MCF 10A (cell line): ENCODE measurements at regions not wholly inside any gene's neighbourhood (a gene's known extent, or its start where the extent isn't known, plus 50 kb on each side); places are given as distances from the start of the nearest gene placed in this dataset.

Source experiments
- BruUV-seq: library from RNA; stranded (reverse); fragments of 400-500 nt; replicated peaks from 2 replicates; lab custom pipeline; 2021; lab: Mats Ljungman, UMichigan
- CTCF ChIA-PET: fragments of 300-600 bp; sonication (Branson Sonifier 250); formaldehyde crosslinking; extraction: SDS; loops from one replicate; lab custom pipeline; 2021; ENCODE audit warnings: antibody characterized with exemption, inconsistent platforms; lab: Yijun Ruan, JAX
- POLR2A ChIA-PET: fragments of 300-600, 350-650 bp; sonication (Branson Sonifier 250); formaldehyde crosslinking; extraction: SDS; loops from one replicate; lab custom pipeline; 2020; ENCODE audit warnings: antibody characterized with exemption, inconsistent platforms; lab: Yijun Ruan, JAX
- DNase-seq: peaks from one replicate; pipeline ENCODE4 v3.0.0-alpha.2; 2018; ENCODE audit not compliant: unreplicated experiment
- H3K27ac Mint-ChIP-seq: one replicate; pipeline ENCODE4 v1.8.0; 2022; ENCODE audit warnings: mild to moderate bottlenecking, low read depth, mixed read lengths; ENCODE audit not compliant: unreplicated experiment
- H3K27me3 Mint-ChIP-seq: one replicate; pipeline ENCODE4 v1.8.0; 2022; ENCODE audit warnings: mixed read lengths; ENCODE audit not compliant: insufficient read depth, unreplicated experiment
- H3K36me3 Mint-ChIP-seq: one replicate; pipeline ENCODE4 v1.8.0; 2022; ENCODE audit warnings: mild to moderate bottlenecking, moderate library complexity, mixed read lengths; ENCODE audit not compliant: insufficient read depth, unreplicated experiment
- H3K4me1 Mint-ChIP-seq: one replicate; pipeline ENCODE4 v1.8.0; 2022; ENCODE audit warnings: mixed read lengths; ENCODE audit not compliant: insufficient read depth, unreplicated experiment
- H3K4me3 Mint-ChIP-seq: one replicate; pipeline ENCODE4 v1.8.0; 2022; ENCODE audit warnings: mild to moderate bottlenecking, moderate library complexity, mixed read lengths; ENCODE audit not compliant: unreplicated experiment
- H3K9me3 Mint-ChIP-seq: one replicate; pipeline ENCODE4 v1.8.0; 2022; ENCODE audit warnings: mixed read lengths; ENCODE audit not compliant: unreplicated experiment
- intact Hi-C: fragments of 100-400 bp; cut with micrococcal nuclease; formaldehyde crosslinking; loops from 2 replicates; pipeline ENCODE4 v1.14.1; 2022
- TF ChIP-seq, protein P1 (sequence below): fragments of 200-600 bp; IDR thresholded peaks from one replicate; pipeline ENCODE4 v1.8.0; 2022; ENCODE audit warnings: antibody characterized with exemption, mild to moderate bottlenecking; ENCODE audit not compliant: unreplicated experiment

DNA sequence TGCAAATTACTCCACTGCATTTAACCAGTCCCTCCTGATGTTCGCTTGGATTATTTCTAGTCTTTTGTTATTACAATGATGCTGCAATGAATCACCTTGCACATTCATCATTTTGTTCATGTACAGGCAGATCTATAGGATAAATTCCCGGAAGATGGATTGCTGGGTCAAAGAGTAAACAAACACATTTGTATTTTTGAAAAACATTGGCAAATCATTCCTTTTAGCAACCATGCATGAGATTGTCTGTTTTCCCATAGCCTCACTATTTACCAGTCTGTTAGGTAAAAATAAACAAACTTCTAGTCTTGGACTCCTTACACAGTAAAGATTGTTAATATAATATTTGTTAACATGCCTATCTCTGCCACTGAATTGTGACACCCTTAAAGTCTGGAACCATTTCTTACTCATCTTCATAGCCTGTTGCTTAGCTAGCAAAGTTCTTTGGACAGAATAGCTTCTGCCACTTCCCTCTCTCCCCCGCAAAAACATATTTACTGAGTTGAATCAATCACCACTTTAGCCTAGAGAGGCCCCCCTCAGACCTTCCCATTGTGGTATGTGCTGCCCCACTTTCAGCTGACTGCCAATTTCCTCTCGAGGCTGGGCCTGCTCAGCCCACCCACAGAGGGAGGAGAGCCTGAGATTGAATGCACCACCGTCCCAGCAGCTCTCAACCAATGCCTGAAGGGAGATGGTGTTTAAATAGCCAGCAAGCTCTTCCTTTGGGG lies 108.4 kb upstream of the ATXN3L start:
- H3K4me1 Mint-ChIP-seq: peaks cover 28% of the 10 kb centered on the region
- H3K36me3 Mint-ChIP-seq: no peaks in the 10 kb centered on the region
- peak; percentile 96 for DNase-seq
- ChIA-PET CTCF (interaction anchor here (0.5 to 4.0 kb wide), 7 partner anchors 12 to 482 kb away, joined by 3 to 19 read pairs (median 4); no protein-coding TSS in a partner anchor), POLR2A (interaction anchor here (0.6 to 3.3 kb wide), 11 partner anchors 10 to 453 kb away, joined by 3 to 18 read pairs (median 3); no protein-coding TSS in a partner anchor)
- H3K4me3 Mint-ChIP-seq: no peak overlapping the region
- intact Hi-C loops: loop anchor here (1.0 kb wide), 2 partner anchors 30 to 60 kb away; no protein-coding TSS in a partner anchor
- BruUV-seq: no TSS peak
- TF ChIP-seq, protein P1, sequence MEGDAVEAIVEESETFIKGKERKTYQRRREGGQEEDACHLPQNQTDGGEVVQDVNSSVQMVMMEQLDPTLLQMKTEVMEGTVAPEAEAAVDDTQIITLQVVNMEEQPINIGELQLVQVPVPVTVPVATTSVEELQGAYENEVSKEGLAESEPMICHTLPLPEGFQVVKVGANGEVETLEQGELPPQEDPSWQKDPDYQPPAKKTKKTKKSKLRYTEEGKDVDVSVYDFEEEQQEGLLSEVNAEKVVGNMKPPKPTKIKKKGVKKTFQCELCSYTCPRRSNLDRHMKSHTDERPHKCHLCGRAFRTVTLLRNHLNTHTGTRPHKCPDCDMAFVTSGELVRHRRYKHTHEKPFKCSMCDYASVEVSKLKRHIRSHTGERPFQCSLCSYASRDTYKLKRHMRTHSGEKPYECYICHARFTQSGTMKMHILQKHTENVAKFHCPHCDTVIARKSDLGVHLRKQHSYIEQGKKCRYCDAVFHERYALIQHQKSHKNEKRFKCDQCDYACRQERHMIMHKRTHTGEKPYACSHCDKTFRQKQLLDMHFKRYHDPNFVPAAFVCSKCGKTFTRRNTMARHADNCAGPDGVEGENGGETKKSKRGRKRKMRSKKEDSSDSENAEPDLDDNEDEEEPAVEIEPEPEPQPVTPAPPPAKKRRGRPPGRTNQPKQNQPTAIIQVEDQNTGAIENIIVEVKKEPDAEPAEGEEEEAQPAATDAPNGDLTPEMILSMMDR: no peak
- H3K27ac Mint-ChIP-seq: peak overlapping the region; percentile 37
- H3K9me3 Mint-ChIP-seq: no peaks in the 10 kb centered on the region
- H3K27me3 Mint-ChIP-seq: no peaks in the 10 kb centered on the region

DNA sequence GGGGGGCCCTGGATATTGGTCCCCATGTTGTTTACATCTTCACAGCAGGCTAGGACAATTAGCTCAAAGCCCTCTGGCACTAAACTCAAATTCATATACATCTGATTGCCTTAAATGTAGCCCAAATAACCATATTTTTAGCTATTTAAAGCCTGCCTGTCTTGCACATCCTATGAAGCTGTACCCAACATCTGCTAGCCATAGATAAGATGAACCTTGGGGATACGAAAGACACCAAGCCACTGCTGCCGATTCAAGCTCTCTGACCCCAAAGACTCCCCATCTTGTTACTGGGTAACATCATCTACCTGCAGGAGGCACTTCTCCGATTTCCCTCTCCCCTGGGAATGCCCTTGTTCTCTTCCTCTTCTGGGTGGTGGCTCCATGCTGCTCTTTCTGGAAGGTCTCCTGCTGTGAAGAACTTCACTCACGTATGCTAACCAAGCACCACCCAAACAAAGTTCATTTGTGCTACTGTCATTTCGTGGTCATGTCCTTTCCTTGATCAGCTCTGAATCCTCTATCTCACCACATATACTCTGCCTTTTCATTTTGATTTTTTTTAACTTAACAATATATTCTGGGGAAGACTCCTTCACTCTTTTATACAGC lies 107.7 kb upstream of the ATXN3L start:
- H3K27ac Mint-ChIP-seq: peak overlapping the region; percentile 37
- ChIA-PET POLR2A (interaction anchor here (0.6 to 3.3 kb wide), 9 partner anchors 10 to 452 kb away, joined by 3 to 18 read pairs (median 3); no protein-coding TSS in a partner anchor), CTCF (interaction anchor here (0.5 to 4.0 kb wide), 7 partner anchors 12 to 481 kb away, joined by 3 to 19 read pairs (median 3); no protein-coding TSS in a partner anchor)
- H3K9me3 Mint-ChIP-seq: no peaks in the 10 kb centered on the region
- intact Hi-C loops: loop anchor here (1.0 kb wide), 2 partner anchors 29 to 61 kb away; no protein-coding TSS in a partner anchor
- peaks cover 21% of the 10 kb centered on the region for H3K4me1 Mint-ChIP-seq
- H3K27me3 Mint-ChIP-seq: peaks cover 3% of the 10 kb centered on the region
- no peaks in the 10 kb centered on the region for H3K36me3 Mint-ChIP-seq
- TSS peak; percentile 45 for BruUV-seq
- DNase-seq: no peak
- H3K4me3 Mint-ChIP-seq: no peak overlapping the region
- TF ChIP-seq, protein P1: no peak

DNA sequence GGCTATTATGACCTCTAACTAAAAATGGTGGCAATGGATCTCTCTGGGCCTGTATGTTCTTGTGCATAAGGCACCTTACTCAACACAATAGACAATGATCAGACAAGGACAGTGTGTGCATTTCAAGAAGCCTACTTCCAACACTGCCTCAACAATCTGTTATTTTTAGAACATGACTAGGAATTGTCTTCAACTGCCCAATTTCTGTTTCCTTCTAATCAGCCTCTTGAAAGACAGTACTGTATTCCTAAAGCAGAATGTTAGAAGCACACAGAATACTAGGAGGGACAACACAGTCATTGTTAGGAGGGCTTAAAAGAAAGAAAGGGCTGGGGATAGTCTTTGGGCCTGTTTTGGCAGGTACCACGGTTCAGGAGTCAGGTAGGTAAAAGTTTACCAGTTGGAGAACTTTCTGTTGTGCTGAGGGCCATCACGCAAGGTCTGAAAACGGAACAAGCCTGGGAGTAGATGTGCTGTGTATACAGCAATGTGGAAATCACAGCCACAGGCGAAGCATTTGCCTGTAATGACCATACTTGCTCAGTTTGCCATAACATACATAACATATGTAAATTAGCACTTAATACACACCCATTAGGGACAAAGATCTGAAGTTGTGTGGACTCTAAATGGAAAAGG lies 100.8 kb upstream of the ATXN3L start:
- no TSS peak for BruUV-seq
- Mint-ChIP-seq H3K4me3 (no peak overlapping the region), H3K9me3 (no peaks in the 10 kb centered on the region), H3K27me3 (peaks cover 11% of the 10 kb centered on the region), H3K36me3 (peaks cover 11% of the 10 kb centered on the region), H3K4me1 (peaks cover 13% of the 10 kb centered on the region), H3K27ac (no peak overlapping the region)
- ChIA-PET POLR2A (no interaction called here), CTCF (no interaction called here)
- TF ChIP-seq, protein P1: no peak
- no peak for DNase-seq
- intact Hi-C loops: no loop called here

DNA sequence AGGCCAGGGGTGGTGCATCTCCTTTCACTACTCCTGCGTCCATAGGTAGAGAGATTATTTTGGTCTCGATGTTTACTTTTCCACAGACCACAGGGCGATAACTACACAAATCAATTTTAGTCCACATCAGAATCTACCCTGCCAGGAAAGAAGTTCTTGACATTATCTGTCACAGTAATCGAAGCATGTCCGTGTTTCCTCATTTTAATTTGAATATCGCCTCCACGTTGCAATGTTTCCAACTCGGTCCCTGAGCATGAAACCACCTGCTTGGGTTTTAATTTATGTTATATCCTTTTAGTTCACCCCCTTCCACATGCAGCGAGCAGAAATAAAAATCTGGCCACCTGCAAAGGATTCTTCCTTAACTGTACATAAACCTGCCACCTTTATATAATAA lies 100.1 kb upstream of the ATXN3L start:
- POLR2A ChIA-PET: no interaction called here
- CTCF ChIA-PET: no interaction called here
- H3K4me3 Mint-ChIP-seq: no peak overlapping the region
- no peaks in the 10 kb centered on the region for H3K9me3 Mint-ChIP-seq
- peaks cover 11% of the 10 kb centered on the region for H3K27me3 Mint-ChIP-seq
- DNase-seq: no peak
- peaks cover 13% of the 10 kb centered on the region for H3K4me1 Mint-ChIP-seq
- BruUV-seq: no TSS peak
- TF ChIP-seq, protein P1: no peak
- peaks cover 11% of the 10 kb centered on the region for H3K36me3 Mint-ChIP-seq
- no peak overlapping the region for H3K27ac Mint-ChIP-seq
- intact Hi-C loops: no loop called here
